Adipocyte (in vitro differentiated cells): ENCODE measurements at regions not wholly inside any gene's neighbourhood (a gene's known extent, or its start where the extent isn't known, plus 50 kb on each side); places are given as distances from the start of the nearest gene placed in this dataset.
"Not testable (repeated sequence)": the region's sequence is repeated elsewhere in the genome, so short reads cannot be mapped to it uniquely, and the experiment has no call there.

Source experiments
- DNase-seq: peaks from one replicate; pipeline ENCODE4 v3.0.0-alpha.2; 2015; ENCODE audit warnings: low read depth
- H3K27me3 ChIP-seq: replicated peaks from 2 replicates; pipeline ENCODE4 v1.7.0; 2013; ENCODE audit warnings: mild to moderate bottlenecking, low read length, moderate library complexity; ENCODE audit not compliant: control insufficient read depth, insufficient read depth
- H3K36me3 ChIP-seq: 2 replicates; pipeline ENCODE4 v1.7.0; 2013; ENCODE audit warnings: low read length, mild to moderate bottlenecking, moderate library complexity; ENCODE audit not compliant: control insufficient read depth, insufficient read depth, severe bottlenecking
- H3K4me1 ChIP-seq: 2 replicates; pipeline ENCODE4 v1.7.0; 2013; ENCODE audit warnings: mild to moderate bottlenecking, low read length, moderate library complexity; ENCODE audit not compliant: control insufficient read depth, insufficient read depth
- H3K4me3 ChIP-seq: 2 replicates; pipeline ENCODE4 v1.7.0; 2013; ENCODE audit warnings: mild to moderate bottlenecking, low read length, moderate library complexity
- H3K9ac ChIP-seq: 2 replicates; pipeline ENCODE4 v1.7.0; 2013; ENCODE audit warnings: mild to moderate bottlenecking, low read length, moderate library complexity
- H3K9me3 ChIP-seq: 2 replicates; pipeline ENCODE4 v1.7.0; 2013; ENCODE audit warnings: mild to moderate bottlenecking, low read length, moderate library complexity; ENCODE audit not compliant: control insufficient read depth

DNA sequence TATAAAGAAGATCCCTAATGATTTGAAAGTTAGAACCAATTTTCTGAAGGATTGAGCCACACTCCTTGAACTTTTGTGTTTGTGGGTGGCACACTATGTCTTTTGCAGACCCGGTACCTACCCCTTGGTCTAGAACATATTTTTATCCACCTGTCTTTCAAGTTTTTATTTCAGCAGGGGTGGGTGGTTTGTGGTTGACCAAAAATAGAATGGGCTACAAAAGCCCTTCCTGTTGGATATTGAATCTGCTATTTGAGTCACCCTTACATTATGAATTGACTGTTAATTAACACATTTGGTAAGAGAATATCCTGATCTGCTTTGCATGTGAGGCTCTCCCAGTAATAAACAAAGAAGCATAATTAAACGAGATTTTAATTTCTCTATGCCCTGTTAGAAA is 401.2 kb downstream of the POTEH start:
- H3K9me3 ChIP-seq, H3K27me3 ChIP-seq, H3K4me3 ChIP-seq: not testable (repeated sequence)

DNA sequence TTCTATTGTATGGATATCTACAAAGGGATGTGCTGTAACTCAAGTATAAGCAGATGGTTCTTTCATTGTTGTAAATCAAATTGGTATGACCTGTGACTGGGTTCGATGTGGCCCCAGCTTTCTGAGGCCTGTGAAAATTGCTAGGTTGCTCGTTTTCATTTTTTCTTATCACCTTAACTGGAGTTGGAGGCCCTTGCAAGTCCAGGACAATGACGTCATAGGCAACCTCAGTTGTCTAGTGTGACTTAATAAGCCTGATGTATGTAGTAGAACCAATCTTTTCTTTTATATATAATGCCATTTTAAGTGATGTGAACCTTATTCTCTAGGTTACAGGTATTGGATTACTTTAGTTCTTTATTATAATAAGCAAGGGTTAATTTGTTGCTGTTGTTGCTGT is 415.3 kb downstream of the POTEH start:
- H3K27me3 ChIP-seq, H3K9me3 ChIP-seq, H3K4me3 ChIP-seq, DNase-seq, H3K4me1 ChIP-seq, H3K36me3 ChIP-seq, H3K9ac ChIP-seq: not testable (repeated sequence)

More for the DNA sequence above, 401.2 kb downstream of the POTEH start:
- not testable (repeated sequence) for DNase-seq, H3K9ac ChIP-seq, H3K4me1 ChIP-seq, H3K36me3 ChIP-seq

DNA sequence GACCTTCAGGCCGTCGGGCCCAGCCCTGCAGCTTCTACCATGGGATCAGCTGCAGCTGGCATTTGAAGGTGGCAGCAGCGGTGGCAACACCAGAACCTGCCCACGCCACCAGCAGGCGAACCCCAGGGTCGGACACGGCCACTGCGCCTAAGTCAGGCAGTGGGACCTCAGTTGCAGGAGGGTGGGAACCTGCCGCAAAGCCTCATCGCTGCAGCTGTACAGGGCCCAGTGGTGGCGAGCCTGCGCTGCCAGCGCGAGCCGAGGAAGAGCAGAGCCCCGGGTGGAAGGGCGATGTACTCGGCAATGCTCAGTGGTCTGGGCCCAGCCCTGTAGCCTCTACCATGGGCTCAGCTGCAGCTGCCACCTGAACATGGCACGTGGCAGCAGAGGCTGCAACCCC is 441.6 kb downstream of the POTEH start:
- H3K36me3 ChIP-seq, H3K27me3 ChIP-seq, DNase-seq, H3K9ac ChIP-seq, H3K4me3 ChIP-seq, H3K9me3 ChIP-seq, H3K4me1 ChIP-seq: not testable (repeated sequence)

DNA sequence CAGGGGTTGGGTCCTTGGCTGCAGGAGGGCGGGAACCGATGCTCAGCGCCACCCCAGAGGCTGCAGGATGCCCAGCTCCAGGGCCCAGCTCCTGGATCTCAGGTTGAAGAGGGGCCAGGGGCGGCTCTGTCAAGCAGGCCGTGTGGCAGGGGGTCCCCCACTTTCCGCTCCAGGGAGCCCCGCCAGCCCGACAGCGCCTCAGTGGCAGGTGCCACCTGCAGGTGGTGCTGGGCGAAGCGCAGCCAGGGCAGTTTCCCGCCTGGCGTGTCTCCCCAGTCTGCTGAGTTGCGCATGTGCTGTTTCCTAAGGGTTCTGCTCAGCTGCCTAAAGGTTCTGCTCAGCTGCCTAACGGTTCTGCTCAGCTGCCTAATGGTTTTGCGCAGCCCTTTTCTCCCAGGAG is 442.1 kb downstream of the POTEH start:
- Histone ChIP-seq H3K27me3 (no peaks in the 10 kb centered on the region), H3K9ac (no peak overlapping the region), H3K4me3 (no peak overlapping the region), H3K36me3 (no peaks in the 10 kb centered on the region), H3K9me3 (no peaks in the 10 kb centered on the region), H3K4me1 (no peaks in the 10 kb centered on the region)
- no peak for DNase-seq

DNA sequence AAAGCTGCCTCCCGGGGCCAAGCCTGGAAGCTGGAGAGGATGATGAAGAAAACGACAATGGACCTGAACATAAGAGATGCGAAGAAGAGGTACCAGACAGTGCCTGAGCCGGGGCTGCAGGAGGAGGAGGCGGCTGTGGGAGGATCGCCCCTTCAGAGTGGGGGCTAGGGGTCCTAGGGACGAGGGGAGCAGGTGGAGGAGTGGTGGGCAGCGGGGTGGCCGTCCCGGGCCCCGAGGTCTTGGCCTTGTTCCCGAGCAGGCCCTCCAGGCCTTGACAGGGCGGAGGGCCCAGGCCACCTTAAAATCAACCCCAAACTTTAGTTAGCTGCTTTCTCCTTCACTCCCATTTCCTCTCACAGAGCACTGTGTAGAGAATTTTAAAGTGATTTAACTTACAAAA is 442.8 kb downstream of the POTEH start:
- not testable (repeated sequence) for H3K4me3 ChIP-seq, H3K9ac ChIP-seq, H3K9me3 ChIP-seq, H3K36me3 ChIP-seq, DNase-seq, H3K27me3 ChIP-seq, H3K4me1 ChIP-seq

DNA sequence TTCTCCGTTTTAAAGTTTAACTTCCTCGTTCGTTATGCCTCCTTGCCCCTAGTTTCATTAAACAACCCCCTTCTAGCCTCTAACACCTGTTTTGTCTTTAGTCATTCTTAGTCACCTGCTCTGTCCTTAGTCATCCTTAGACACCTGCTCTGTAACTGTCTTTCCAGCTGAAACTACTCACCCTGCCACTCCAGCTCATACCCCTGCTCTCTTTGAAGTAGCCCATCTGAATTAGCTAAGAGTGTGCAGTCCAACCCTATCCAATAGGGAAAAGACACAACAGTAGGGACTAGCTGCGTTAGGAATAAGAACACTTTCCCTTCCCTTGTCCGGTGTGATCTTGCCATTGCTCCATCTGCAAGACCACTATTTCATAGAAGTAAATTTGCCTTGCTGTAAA is 446.5 kb downstream of the CCT8L2 start:
- not testable (repeated sequence) for DNase-seq, H3K4me3 ChIP-seq, H3K9ac ChIP-seq

DNA sequence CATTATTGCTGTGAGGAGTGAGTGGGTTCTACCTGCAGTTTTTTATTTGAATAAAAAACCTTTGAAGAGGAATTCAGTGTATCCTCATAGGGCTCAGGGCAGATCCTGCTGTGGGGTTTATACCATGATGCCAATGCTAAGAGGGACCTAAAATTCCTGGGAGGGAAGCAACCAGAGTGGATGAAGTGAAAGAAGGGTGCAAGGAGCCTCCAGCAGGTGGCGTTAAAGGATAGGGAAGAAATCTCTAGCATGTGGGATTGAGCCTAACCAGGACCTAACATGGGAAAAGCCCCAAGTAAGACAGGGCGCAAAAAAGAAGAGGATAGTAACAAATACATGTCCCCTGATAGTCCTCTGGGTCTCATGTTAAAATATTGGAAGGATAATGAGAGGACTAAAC is 445.7 kb downstream of the CCT8L2 start:
- not testable (repeated sequence) for H3K4me3 ChIP-seq, H3K9ac ChIP-seq, H3K4me1 ChIP-seq, H3K36me3 ChIP-seq, H3K9me3 ChIP-seq, H3K27me3 ChIP-seq
- DNase-seq = peak; percentile 0

More for the DNA sequence above, 446.5 kb downstream of the CCT8L2 start:
- not testable (repeated sequence) for H3K27me3 ChIP-seq, H3K9me3 ChIP-seq, H3K4me1 ChIP-seq, H3K36me3 ChIP-seq

DNA sequence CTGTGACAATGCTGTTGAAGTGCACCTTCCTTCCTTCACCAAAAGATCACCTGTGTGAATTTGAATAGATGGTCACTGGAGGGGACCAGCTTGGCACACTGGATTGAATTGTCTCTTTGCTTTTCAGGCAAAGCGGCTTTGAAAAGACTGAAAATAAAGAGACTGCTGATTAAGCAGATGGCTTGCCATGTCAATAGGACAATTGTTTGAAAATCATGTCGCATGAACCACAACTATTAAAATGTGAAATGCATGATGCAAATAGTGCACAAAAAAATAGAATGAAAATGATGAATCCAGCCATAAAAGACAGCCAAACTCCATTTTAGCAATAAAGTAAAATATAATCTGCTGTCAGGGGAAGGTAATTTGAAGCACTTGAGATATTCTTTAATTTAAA is 415.3 kb downstream of the CCT8L2 start:
- H3K4me1 ChIP-seq, H3K9me3 ChIP-seq, H3K27me3 ChIP-seq, H3K36me3 ChIP-seq, DNase-seq, H3K9ac ChIP-seq, H3K4me3 ChIP-seq: not testable (repeated sequence)

DNA sequence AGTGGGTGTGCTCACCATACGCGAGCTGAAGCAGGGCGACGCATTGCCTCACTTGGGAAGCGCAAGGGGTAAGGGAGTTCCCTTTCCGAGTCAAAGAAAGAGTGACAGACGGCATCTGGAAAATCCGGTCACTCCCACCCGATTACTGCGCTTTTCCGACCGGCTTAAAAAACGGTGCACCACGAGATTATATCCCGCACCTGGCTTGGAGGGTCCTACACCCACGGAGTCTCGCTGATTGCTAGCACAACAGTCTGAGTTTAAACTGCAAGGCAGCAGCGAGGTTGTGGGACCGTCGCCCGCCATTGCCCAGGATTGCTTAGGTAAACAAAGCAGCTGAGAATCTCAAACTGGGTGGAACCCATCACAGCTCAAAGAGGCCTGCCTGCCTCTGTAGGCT is 408.7 kb downstream of the CCT8L2 start:
- not testable (repeated sequence) for H3K9ac ChIP-seq, H3K9me3 ChIP-seq, H3K27me3 ChIP-seq, H3K4me1 ChIP-seq, H3K36me3 ChIP-seq, DNase-seq, H3K4me3 ChIP-seq
